IPS-18a (cell line): ENCODE measurements at regions not wholly inside any gene's neighbourhood (a gene's known extent, or its start where the extent isn't known, plus 50 kb on each side); places are given as distances from the start of the nearest gene placed in this dataset.

Experiments
- H3K27ac ChIP-seq: one replicate; pipeline ENCODE4 v1.5.1; 2013; ENCODE audit warnings: low read length
- H3K27me3 ChIP-seq: one replicate; pipeline ENCODE4 v1.6.1; 2013; ENCODE audit warnings: mild to moderate bottlenecking, low read length; ENCODE audit not compliant: control insufficient read depth, insufficient read depth
- H3K36me3 ChIP-seq: one replicate; pipeline ENCODE4 v1.6.1; 2013; ENCODE audit warnings: low read depth, low read length; ENCODE audit not compliant: control insufficient read depth
- H3K4me1 ChIP-seq: one replicate; pipeline ENCODE4 v1.6.1; 2013; ENCODE audit warnings: low read depth, low read length; ENCODE audit not compliant: control insufficient read depth
- H3K4me3 ChIP-seq: one replicate; pipeline ENCODE4 v1.5.1; 2013; ENCODE audit warnings: low read length
- H3K9ac ChIP-seq: one replicate; pipeline ENCODE4 v1.6.1; 2013; ENCODE audit warnings: mild to moderate bottlenecking, low read length, moderate library complexity
- H3K9me3 ChIP-seq: one replicate; pipeline ENCODE4 v1.6.1; 2013; ENCODE audit warnings: low read depth, low read length; ENCODE audit not compliant: control insufficient read depth

DNA sequence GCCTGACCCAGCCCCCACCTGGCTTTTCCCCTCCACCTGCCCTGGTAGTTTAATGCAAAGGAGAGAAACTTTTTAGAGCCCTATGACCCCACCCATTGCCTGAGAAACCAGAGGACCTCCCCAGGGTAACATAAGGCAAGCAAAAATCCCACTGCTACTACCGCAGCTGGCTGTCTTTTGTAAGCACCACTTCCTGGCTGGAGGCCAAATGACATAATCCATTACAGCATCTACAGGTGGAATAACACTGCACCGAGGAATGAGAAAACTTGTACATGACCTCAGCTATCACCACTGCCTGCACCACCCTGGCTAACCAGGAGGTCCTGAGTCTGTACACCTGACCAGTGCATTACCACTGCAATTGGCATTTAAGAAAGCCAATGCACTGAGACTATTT, 149.6 kb upstream of the GALNT5 start:
- H3K27me3 ChIP-seq, result no peaks in the 10 kb centered on the region
- no peak overlapping the region for H3K9ac ChIP-seq
- H3K36me3 ChIP-seq, result no peaks in the 10 kb centered on the region
- no peak overlapping the region for H3K27ac ChIP-seq
- no peaks in the 10 kb centered on the region for H3K4me1 ChIP-seq
- no peaks in the 10 kb centered on the region for H3K9me3 ChIP-seq
- no peak overlapping the region for H3K4me3 ChIP-seq

DNA sequence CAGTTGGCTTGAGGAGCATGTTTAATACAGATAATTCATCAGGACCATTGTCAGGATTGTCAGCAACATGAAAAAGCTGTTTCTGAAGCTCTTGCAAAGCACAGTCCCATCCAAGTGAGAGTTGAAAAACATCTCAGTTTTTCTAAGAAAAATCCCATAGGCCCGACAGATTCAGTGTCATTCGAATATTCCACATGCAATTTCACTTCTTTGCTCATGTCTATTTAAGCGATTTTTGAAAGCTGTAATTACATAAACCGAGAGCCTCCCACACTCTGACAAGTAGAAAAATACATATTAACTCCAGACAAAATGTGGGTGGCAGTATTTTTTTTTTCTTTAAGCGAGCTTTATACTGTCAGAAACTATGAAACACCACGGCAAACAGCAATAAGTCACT, 134.7 kb upstream of the GALNT5 start:
- H3K27me3 ChIP-seq, result no peaks in the 10 kb centered on the region
- H3K36me3 ChIP-seq, result no peaks in the 10 kb centered on the region
- no peaks in the 10 kb centered on the region for H3K9me3 ChIP-seq
- no peak overlapping the region for H3K9ac ChIP-seq
- H3K4me1 ChIP-seq, result no peaks in the 10 kb centered on the region
- H3K4me3 ChIP-seq, result no peak overlapping the region
- no peak overlapping the region for H3K27ac ChIP-seq

DNA sequence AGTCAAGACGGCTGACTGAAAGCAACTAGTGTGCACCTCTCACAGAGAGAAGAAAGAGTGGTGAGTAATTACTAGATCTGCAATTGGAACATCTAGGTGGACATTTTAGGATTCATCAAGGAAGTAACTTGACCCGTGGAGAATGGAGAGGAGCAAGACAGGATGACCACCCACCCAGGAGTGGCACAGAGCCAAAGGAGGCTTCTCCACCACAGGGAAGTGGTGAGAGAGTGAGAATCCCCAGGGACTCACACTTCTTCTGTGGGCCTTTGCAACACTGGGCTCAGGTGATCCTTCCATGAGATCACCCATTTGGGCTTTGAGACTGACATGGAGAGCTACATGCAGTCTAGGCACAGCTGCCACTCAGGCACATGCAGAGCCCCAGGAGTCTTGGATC, 132.8 kb upstream of the GALNT5 start:
- no peak overlapping the region for H3K27ac ChIP-seq
- no peaks in the 10 kb centered on the region for H3K9me3 ChIP-seq
- H3K4me1 ChIP-seq, result no peaks in the 10 kb centered on the region
- H3K4me3 ChIP-seq, result no peak overlapping the region
- no peak overlapping the region for H3K9ac ChIP-seq
- no peaks in the 10 kb centered on the region for H3K36me3 ChIP-seq
- no peaks in the 10 kb centered on the region for H3K27me3 ChIP-seq

DNA sequence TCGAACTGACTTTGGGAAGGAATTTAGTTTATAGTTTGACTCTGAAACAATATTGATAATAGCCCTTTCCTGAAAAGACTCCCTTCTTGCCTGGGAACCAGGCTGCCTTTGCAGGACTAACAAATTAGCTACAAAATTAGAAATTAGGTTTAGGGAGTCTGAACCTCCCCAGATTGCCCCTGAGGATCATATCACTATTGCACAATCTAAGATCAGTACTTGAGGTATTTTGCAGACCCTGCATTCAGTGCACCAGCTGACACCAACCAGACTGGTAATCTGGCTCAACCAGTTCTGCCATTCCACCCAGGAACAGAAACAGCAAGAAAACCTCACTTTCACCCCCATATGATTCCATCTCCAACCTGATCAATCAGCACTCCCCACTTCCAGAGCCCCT, 131.8 kb upstream of the GALNT5 start:
- no peaks in the 10 kb centered on the region for H3K9me3 ChIP-seq
- H3K27me3 ChIP-seq, result no peaks in the 10 kb centered on the region
- H3K4me3 ChIP-seq, result no peak overlapping the region
- no peaks in the 10 kb centered on the region for H3K36me3 ChIP-seq
- H3K4me1 ChIP-seq, result no peaks in the 10 kb centered on the region
- H3K27ac ChIP-seq, result no peak overlapping the region
- H3K9ac ChIP-seq, result no peak overlapping the region

DNA sequence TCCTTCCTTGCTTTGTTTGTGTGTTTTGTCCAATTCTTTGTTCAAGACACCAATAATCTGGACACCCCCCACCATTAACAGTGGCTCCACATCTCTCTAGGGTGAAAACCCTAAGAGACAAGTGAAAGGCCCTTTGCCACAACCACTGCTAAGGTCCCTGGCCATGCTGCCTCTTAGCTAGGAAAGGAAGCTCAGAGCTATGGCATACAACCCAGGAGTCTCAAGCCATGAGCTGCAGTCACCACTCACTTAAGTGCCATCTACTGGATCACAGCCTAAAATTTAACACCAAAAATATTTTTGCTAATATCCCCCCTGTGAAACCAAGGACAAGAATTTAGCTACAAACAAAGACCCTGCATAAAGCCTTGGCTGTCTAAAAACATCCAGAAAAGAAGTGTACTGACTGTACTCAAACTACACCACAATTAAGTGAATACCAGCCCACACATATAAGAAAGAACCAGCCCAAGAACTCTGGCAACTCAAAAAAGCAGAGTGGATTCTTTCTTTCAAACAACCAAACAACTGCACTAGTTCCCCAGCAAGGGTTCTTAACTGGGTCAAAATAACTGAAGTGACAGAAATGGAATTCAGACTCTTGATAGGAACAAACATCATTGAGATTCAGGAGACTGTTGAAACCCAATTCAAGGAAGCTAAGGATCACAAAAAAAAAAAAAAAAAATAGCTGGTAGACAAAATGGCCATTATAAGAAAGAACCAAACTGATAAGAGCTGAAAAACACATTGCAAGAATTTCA, 130.1 kb upstream of the GALNT5 start:
- Histone ChIP-seq H3K9ac (no peak overlapping the region), H3K9me3 (no peaks in the 10 kb centered on the region), H3K4me3 (no peak overlapping the region), H3K27me3 (no peaks in the 10 kb centered on the region), H3K27ac (no peak overlapping the region), H3K4me1 (no peaks in the 10 kb centered on the region), H3K36me3 (no peaks in the 10 kb centered on the region)

DNA sequence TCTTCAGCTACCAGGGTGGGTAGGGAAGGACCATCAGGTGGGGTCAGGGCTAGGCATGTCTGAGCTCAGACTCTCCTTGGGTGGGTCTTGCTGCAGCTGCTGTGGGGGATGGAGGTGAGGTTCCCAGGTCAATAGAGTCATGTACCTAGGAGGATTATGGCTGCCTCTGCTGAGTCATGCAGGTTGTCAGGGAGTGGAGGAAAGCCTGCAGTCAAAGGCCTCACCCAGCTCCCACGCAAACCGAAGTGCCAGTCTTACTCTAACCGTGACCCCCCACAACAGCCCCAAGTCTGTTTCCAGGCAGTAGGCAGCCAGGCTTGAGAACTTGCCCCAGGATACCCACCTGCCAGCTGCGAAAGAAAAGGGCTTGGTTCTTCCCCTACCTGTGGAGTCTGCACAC, 113.6 kb upstream of the GALNT5 start:
- Histone ChIP-seq H3K4me1 (no peaks in the 10 kb centered on the region), H3K4me3 (no peak overlapping the region), H3K9me3 (no peaks in the 10 kb centered on the region), H3K9ac (no peak overlapping the region), H3K36me3 (no peaks in the 10 kb centered on the region), H3K27ac (no peak overlapping the region), H3K27me3 (no peaks in the 10 kb centered on the region)

DNA sequence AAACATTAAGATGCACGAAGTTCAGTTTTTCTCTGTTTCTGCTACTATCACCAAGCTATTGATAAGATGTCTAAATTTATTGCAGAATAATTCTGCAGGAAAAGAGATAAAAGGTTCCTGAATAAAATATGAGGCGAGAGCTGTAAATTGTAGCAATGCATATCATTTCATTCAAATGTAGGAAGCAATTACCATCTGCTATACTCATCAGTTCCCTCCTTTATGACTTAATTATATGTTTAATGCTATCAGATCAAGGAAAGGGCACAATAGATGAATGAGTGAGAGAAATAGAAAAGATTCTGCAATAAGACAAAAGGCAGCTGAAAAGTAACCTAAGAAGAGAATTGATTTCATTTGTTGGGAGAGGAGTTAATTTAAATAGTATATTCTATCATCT, 108.2 kb upstream of the GALNT5 start:
- Histone ChIP-seq H3K27ac (no peak overlapping the region), H3K9ac (no peak overlapping the region), H3K4me1 (no peaks in the 10 kb centered on the region), H3K9me3 (no peaks in the 10 kb centered on the region), H3K27me3 (no peaks in the 10 kb centered on the region), H3K36me3 (no peaks in the 10 kb centered on the region), H3K4me3 (no peak overlapping the region)

DNA sequence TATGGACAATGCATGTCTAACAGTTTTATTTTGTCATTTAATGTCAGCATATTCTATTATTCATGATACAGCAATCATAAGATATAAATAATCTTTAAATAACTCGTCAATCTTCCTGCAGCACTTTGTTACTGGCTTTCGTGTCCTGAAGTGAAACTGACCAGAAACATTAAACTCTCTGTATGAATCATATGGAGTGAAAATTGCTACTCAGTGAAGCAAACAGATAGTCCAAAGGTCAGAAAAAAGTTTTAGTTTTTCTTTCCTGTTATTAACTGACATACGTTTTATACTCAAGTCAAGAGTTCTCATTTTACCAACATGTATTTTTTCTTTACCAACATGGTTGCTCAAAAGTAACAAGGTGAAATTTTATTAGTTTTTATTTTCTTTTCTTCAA, 106.8 kb upstream of the GALNT5 start:
- Histone ChIP-seq H3K27ac (no peak overlapping the region), H3K27me3 (no peaks in the 10 kb centered on the region), H3K4me1 (no peaks in the 10 kb centered on the region), H3K9me3 (no peaks in the 10 kb centered on the region), H3K4me3 (no peak overlapping the region), H3K9ac (no peak overlapping the region), H3K36me3 (no peaks in the 10 kb centered on the region)

DNA sequence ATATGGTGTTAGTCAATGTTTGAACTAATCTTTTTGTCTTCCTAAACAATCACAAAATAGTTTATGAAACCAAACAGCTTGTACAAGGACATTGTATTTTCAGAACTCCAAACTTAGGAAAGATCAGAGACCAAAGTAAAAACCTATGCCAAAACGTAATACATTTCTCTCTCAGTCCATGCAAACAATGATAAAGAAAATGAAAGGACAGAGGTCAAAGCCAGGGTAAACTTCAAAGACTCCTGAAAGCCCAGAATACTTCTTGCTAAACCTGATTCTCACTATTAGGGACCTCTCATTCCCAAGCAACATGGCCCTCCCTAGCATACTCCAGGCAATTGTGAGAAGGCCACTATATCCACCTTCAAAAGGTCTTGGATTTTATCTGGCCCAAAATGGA, 105.1 kb upstream of the GALNT5 start:
- Histone ChIP-seq H3K27me3 (no peaks in the 10 kb centered on the region), H3K36me3 (no peaks in the 10 kb centered on the region), H3K4me3 (no peak overlapping the region), H3K27ac (no peak overlapping the region), H3K4me1 (no peaks in the 10 kb centered on the region), H3K9me3 (no peaks in the 10 kb centered on the region), H3K9ac (no peak overlapping the region)

DNA sequence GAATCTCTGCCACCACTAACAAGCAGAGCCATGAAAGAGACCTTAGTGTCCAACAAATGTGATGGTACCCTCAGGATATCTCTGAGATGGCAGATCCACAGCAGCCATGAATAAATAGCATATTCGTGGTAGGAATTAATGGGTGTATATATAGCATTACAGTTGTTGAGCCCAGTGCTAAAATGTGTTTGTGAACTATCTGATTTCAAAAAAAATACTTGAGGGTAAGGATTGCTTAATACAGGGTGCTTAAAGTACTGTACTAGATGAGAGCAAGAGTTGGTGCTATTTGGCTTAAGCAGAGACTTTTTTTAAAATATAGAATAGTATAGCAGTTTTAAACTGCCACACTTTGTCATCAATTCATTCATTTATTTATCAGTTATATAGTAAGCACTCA, 101.5 kb upstream of the GALNT5 start:
- H3K27ac ChIP-seq, result no peak overlapping the region
- H3K9me3 ChIP-seq, result no peaks in the 10 kb centered on the region
- H3K4me3 ChIP-seq, result no peak overlapping the region
- H3K27me3 ChIP-seq, result no peaks in the 10 kb centered on the region
- H3K4me1 ChIP-seq, result no peaks in the 10 kb centered on the region
- H3K36me3 ChIP-seq, result no peaks in the 10 kb centered on the region
- no peak overlapping the region for H3K9ac ChIP-seq

DNA sequence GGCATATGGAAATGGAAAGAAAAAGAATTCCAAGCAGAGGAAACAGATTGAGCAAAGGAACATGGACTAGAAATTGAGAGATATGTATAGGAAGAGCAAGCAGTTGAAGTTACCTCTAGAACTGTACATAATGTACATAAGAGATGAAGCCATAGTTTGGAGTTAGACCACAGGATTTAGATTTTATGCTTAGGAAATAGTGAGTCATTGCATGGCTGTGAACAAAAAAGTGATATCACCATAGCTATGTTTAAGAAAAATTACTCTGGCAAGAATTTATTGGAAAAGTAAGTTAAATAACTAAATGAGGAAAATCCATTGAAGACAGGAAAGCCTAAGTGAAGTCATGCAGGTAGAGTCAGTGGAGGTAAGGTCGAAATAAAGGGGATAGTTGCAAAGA, 99.4 kb upstream of the GALNT5 start:
- Histone ChIP-seq H3K27me3 (no peaks in the 10 kb centered on the region), H3K4me1 (no peaks in the 10 kb centered on the region), H3K9ac (no peak overlapping the region), H3K9me3 (no peaks in the 10 kb centered on the region), H3K36me3 (no peaks in the 10 kb centered on the region), H3K4me3 (no peak overlapping the region), H3K27ac (no peak overlapping the region)

DNA sequence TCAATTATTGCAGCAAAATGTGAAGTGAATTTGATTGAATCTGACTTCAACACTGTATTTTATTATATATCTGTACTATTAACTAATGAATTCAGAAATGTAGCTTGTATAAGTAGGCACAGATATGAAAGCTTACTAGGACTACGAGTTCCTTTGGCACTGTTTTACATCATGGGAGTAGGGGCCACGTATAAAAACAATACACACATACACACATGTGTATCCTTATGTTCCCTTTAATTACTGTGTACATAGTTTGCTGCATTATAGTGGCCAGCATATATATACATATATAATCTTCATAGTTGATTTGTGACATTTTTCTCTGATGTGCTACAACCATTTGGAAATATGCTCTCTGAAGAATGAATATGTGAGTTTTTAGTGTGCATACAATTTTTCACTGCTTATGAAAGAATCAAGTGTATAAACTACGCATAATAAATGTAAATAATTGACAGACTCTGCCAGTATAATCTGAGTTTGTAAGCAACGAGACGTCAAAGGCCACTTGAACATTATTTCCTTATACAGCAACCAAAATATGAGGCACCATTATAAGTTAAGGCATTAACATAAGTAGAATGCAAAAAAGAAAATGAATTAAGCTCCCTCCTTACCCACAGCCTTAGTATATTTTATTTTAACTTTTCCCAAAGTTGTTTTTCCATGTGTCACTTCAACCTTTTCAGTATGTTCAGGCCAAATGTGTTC, 98.1 kb upstream of the GALNT5 start:
- Histone ChIP-seq H3K4me1 (no peaks in the 10 kb centered on the region), H3K27ac (no peak overlapping the region), H3K27me3 (no peaks in the 10 kb centered on the region), H3K9me3 (no peaks in the 10 kb centered on the region), H3K9ac (no peak overlapping the region), H3K4me3 (no peak overlapping the region), H3K36me3 (no peaks in the 10 kb centered on the region)
